B cell (primary cell): ENCODE measurements at regions not wholly inside any gene's neighbourhood (a gene's known extent, or its start where the extent isn't known, plus 50 kb on each side); places are given as distances from the start of the nearest gene placed in this dataset.

Experiments
- ATAC-seq: fragments of 200-7000 bp; cut with Tn5 transposase; one replicate; pipeline ENCODE4 v1.10.0; 2021; ENCODE audit warnings: low read depth, mild to moderate bottlenecking, moderate number of reproducible peaks, moderate library complexity
- CTCF ChIA-PET: fragments of 350-600 bp; sonication (Branson Sonifier 250); formaldehyde crosslinking; loops from one replicate; lab custom pipeline; 2021; ENCODE audit warnings: antibody characterized with exemption, inconsistent platforms; lab: Charles Lee
- POLR2A ChIA-PET: fragments of 350-600 bp; sonication (Branson Sonifier 250); formaldehyde crosslinking; loops from one replicate; lab custom pipeline; 2021; ENCODE audit warnings: antibody characterized with exemption; lab: Charles Lee
- DNase-seq: peaks from one replicate; pipeline ENCODE4 v3.0.0; 2013
- H2AFZ ChIP-seq: 2 replicates; pipeline ENCODE4 v1.6.1; 2012; ENCODE audit warnings: mild to moderate bottlenecking, low read depth, low read length; ENCODE audit not compliant: insufficient read depth, poor library complexity, severe bottlenecking
- H3K27ac ChIP-seq, 2 donors: 1 replicate in 1 of 2; 2 replicates in 1 of 2; pipeline ENCODE4 v1.5.1; 2012 to 2013; ENCODE audit warnings: low read length in 2 of 2, mild to moderate bottlenecking in 2 of 2, moderate library complexity in 1 of 2
- H3K27me3 ChIP-seq, 4 experiments: fragments of 200-600 bp in 1 of 4; sonication (generic) in 1 of 4; replicated peaks in 1 of 4; 1 replicate in 2 of 4; 2 replicates in 2 of 4; pipeline versions ENCODE4 v1.6.1 to v1.7.0; 2013 to 2016; ENCODE audit warnings: low read length in 3 of 4, mild to moderate bottlenecking in 2 of 4, mixed read lengths in 1 of 4, moderate library complexity in 1 of 4; ENCODE audit not compliant: insufficient read depth in 4 of 4, control insufficient read depth in 3 of 4; ENCODE audit errors: control extremely low read depth in 1 of 4
- H3K36me3 ChIP-seq, 2 experiments: replicated peaks in 1 of 2; 1 replicate in 1 of 2; 2 replicates in 1 of 2; pipeline versions ENCODE4 v1.6.1 to v1.7.1; 2013; ENCODE audit warnings: low read length in 1 of 2; ENCODE audit not compliant: insufficient read depth in 2 of 2, control insufficient read depth in 1 of 2; ENCODE audit errors: control extremely low read depth in 1 of 2, extremely low read depth in 1 of 2
- H3K4me1 ChIP-seq, 2 donors: fragments of 200-600 bp in 1 of 2; sonication (generic) in 1 of 2; 1 replicate in 1 of 2; 2 replicates in 1 of 2; pipeline versions ENCODE4 v1.5.1 to v1.6.1; 2013 to 2017; ENCODE audit warnings: low read length in 2 of 2; ENCODE audit not compliant: control insufficient read depth in 2 of 2, insufficient read depth in 2 of 2
- H3K4me2 ChIP-seq: replicated peaks from 2 replicates; pipeline ENCODE3; 2012; ENCODE audit warnings: mild to moderate bottlenecking, low read depth, low read length; ENCODE audit not compliant: poor library complexity, severe bottlenecking
- H3K4me3 ChIP-seq, 5 experiments: fragments of 200-600 bp in 1 of 5; sonication (generic) in 1 of 5; 1 replicate in 3 of 5; 2 replicates in 2 of 5; pipeline versions ENCODE4 v1.5.1 to v1.7.0; 2011 to 2016; ENCODE audit warnings: low read length in 4 of 5, mild to moderate bottlenecking in 4 of 5, low read depth in 2 of 5, control low read depth in 1 of 5, moderate library complexity in 1 of 5; ENCODE audit not compliant: insufficient read depth in 1 of 5; ENCODE audit errors: control extremely low read depth in 1 of 5, extremely low read depth in 1 of 5
- H3K79me2 ChIP-seq: fragments of 200-600 bp; sonication (generic); one replicate; pipeline ENCODE4 v1.6.0; 2016; ENCODE audit warnings: low read length; ENCODE audit not compliant: control insufficient read depth, insufficient read depth
- H3K9ac ChIP-seq: fragments of 200-600 bp; sonication (generic); 2 replicates; pipeline ENCODE4 v1.6.1; 2017; ENCODE audit warnings: mild to moderate bottlenecking, low read length, moderate library complexity
- H3K9me3 ChIP-seq, 3 donors: one replicate each; pipeline versions ENCODE4 v1.6.1 to v1.7.1; 2013; ENCODE audit warnings: low read length in 2 of 3; ENCODE audit not compliant: control insufficient read depth in 2 of 3, insufficient read depth in 1 of 3; ENCODE audit errors: control extremely low read depth in 1 of 3
- H4K20me1 ChIP-seq: 2 replicates; pipeline ENCODE4 v1.6.0; 2012; ENCODE audit warnings: mild to moderate bottlenecking, low read length; ENCODE audit not compliant: insufficient read depth, control insufficient read depth, poor library complexity, severe bottlenecking
- H3K27ac Mint-ChIP-seq: one replicate; pipeline ENCODE4 v1.8.0; 2021; ENCODE audit warnings: mixed read lengths
- H3K27me3 Mint-ChIP-seq: one replicate; pipeline ENCODE4 v1.8.0; 2021; ENCODE audit warnings: mixed read lengths
- H3K4me1 Mint-ChIP-seq: one replicate; pipeline ENCODE4 v1.8.0; 2021; ENCODE audit warnings: mixed read lengths
- H3K4me3 Mint-ChIP-seq: one replicate; pipeline ENCODE4 v1.8.0; 2021; ENCODE audit warnings: mixed read lengths
- H3K9me3 Mint-ChIP-seq: one replicate; pipeline ENCODE4 v1.8.0; 2022; ENCODE audit warnings: mixed read lengths; ENCODE audit not compliant: insufficient read depth
- EZH2 ChIP-seq: IDR thresholded peaks from 2 replicates; pipeline ENCODE4 v1.6.1; 2012; ENCODE audit warnings: borderline replicate concordance, low read depth, mild to moderate bottlenecking, moderate library complexity, low read length; ENCODE audit not compliant: insufficient read depth, poor library complexity, severe bottlenecking
- WGBS: methylation state at CpG from one replicate; pipeline ENCODE4 v1.1.5; 2013; ENCODE audit warnings: missing lambda C conversion rate; ENCODE audit not compliant: insufficient coverage; 5-methylcytosine and 5-hydroxymethylcytosine counted together
- intact Hi-C: fragments of 100-400 bp; cut with micrococcal nuclease; formaldehyde crosslinking; loops from one replicate; pipeline ENCODE4 v1.10.0; 2022
- TF ChIP-seq, protein P1 (sequence below): fragments of 200-600 bp; IDR thresholded peaks from one replicate; pipeline ENCODE4 v1.8.0; 2022; ENCODE audit warnings: antibody characterized with exemption, mild to moderate bottlenecking

DNA sequence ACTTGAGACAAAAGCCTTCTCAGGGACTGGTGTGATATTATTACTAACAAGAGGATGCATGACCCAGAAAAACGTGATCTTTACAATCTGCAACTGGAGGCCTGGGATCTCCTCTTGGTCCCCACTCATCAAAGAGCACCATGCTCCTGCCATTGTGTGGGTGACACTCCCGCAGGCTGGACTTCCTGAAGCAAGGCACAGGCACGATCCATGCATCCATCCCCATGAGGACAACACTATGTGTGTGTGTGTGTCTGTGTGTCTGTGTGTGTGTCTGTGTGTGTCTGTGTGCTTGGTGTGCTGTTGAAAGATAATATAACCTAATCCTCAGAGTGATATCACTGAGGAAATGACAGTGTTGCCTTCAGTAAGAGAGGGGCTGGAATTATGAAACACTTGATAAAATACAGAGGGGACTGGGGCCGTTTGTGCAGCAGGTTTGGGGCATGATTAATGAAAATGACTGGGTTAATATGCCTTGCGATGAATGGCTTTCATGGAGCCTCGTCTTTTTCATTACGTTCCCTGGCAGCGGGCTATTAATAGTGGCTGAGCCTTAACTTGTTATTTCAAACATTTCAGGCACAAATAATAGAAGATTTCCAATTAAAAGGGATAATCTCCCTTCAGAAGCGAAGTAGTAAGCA is 180.8 kb upstream of the TCERG1L start:
- no peaks in the 10 kb centered on the region for H3K79me2 ChIP-seq
- DNase-seq (no peak), ATAC-seq (no peak)
- intact Hi-C loops = no loop called here
- H2AFZ ChIP-seq = no peak overlapping the region
- no peak overlapping the region for H3K4me3 ChIP-seq
- no peak overlapping the region for H3K27ac ChIP-seq
- TF ChIP-seq, protein P1, sequence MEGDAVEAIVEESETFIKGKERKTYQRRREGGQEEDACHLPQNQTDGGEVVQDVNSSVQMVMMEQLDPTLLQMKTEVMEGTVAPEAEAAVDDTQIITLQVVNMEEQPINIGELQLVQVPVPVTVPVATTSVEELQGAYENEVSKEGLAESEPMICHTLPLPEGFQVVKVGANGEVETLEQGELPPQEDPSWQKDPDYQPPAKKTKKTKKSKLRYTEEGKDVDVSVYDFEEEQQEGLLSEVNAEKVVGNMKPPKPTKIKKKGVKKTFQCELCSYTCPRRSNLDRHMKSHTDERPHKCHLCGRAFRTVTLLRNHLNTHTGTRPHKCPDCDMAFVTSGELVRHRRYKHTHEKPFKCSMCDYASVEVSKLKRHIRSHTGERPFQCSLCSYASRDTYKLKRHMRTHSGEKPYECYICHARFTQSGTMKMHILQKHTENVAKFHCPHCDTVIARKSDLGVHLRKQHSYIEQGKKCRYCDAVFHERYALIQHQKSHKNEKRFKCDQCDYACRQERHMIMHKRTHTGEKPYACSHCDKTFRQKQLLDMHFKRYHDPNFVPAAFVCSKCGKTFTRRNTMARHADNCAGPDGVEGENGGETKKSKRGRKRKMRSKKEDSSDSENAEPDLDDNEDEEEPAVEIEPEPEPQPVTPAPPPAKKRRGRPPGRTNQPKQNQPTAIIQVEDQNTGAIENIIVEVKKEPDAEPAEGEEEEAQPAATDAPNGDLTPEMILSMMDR = no peak
- TF ChIP-seq EZH2 = no peak
- no peaks in the 10 kb centered on the region for H3K4me1 ChIP-seq
- H3K27me3 ChIP-seq = no peaks in the 10 kb centered on the region
- Mint-ChIP-seq H3K27ac (no peak overlapping the region), H3K4me3 (no peak overlapping the region), H3K9me3 (no peaks in the 10 kb centered on the region), H3K4me1 (no peaks in the 10 kb centered on the region), H3K27me3 (no peaks in the 10 kb centered on the region)
- CTCF ChIA-PET = no interaction called here
- 57% methylated on average over 2 of the region's 9 CpGs for WGBS
- no peaks in the 10 kb centered on the region for H3K36me3 ChIP-seq
- no peak overlapping the region for H3K9ac ChIP-seq
- POLR2A ChIA-PET = no interaction called here
- H3K9me3 ChIP-seq = peaks cover 0 to 20% (median 0%) of the 10 kb centered on the region in 3 donors
- no peak overlapping the region for H3K4me2 ChIP-seq
- H4K20me1 ChIP-seq = no peaks in the 10 kb centered on the region

DNA sequence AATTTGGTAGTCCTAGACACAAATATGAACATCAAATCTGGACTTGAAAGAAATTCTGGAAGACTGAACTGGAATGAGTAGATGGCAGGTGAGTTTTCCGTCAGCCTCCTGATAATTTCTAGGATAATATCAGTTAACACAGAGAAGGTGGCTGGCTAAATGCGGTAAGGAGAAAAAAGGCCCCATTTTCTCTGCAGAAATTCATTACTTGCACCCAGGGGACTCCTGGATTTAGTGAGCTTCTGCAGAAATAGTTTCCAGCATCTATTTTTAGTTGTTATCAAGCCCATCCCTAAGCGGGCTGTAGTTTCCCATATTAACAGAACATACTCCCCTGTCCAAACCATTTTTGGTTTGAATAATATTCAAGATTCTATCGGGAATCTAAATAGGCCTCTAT is 181.9 kb upstream of the TCERG1L start:
- 100% methylated on average over 1 of the region's 4 CpGs for WGBS
- Histone ChIP-seq H3K27ac (no peak overlapping the region), H3K36me3 (no peaks in the 10 kb centered on the region), H3K9ac (no peak overlapping the region), H4K20me1 (no peaks in the 10 kb centered on the region), H3K4me1 (no peaks in the 10 kb centered on the region), H3K27me3 (no peaks in the 10 kb centered on the region), H3K79me2 (no peaks in the 10 kb centered on the region), H2AFZ (no peak overlapping the region), H3K4me3 (no peak overlapping the region), H3K9me3 (peaks cover 0 to 20% (median 0%) of the 10 kb centered on the region in 3 donors), H3K4me2 (no peak overlapping the region)
- Mint-ChIP-seq H3K9me3 (no peaks in the 10 kb centered on the region), H3K4me3 (no peak overlapping the region), H3K27me3 (no peaks in the 10 kb centered on the region), H3K4me1 (no peaks in the 10 kb centered on the region), H3K27ac (no peak overlapping the region)
- intact Hi-C loops = no loop called here
- no peak for TF ChIP-seq EZH2
- TF ChIP-seq, protein P1 = no peak
- no peak for ATAC-seq
- DNase-seq = no peak
- CTCF ChIA-PET = no interaction called here
- POLR2A ChIA-PET = no interaction called here
